HepG2 (cell line): ENCODE measurements at regions not wholly inside any gene's neighbourhood (a gene's known extent, or its start where the extent isn't known, plus 50 kb on each side); places are given as distances from the start of the nearest gene placed in this dataset.

ENCODE experiments used
- CBX1 ChIP-seq: IDR thresholded peaks from one replicate; pipeline ENCODE4 v1.6.1; 2016; ENCODE audit warnings: antibody characterized with exemption, low read depth
- FOSL1 ChIP-seq: sonication (generic); formaldehyde crosslinking; IDR thresholded peaks from 2 replicates; pipeline ENCODE4 v1.9.0; 2021; ENCODE audit warnings: missing genetic modification reagents, borderline replicate concordance
- IKZF1 ChIP-seq: fragments of 450-650 bp; IDR thresholded peaks from 2 replicates; pipeline ENCODE4 v1.7.1; 2016
- JARID2 ChIP-seq: sonication (generic); formaldehyde crosslinking; IDR thresholded peaks from 2 replicates; pipeline ENCODE4 v1.8.1; 2023; ENCODE audit warnings: missing genetic modification reagents, inconsistent platforms; ENCODE audit not compliant: insufficient replicate concordance
- MIER2 ChIP-seq: IDR thresholded peaks from 2 replicates; pipeline ENCODE4 v1.6.1; 2016; ENCODE audit warnings: missing biosample characterization, missing genetic modification reagents
- TEF ChIP-seq: sonication (generic); formaldehyde crosslinking; IDR thresholded peaks from 2 replicates; pipeline ENCODE4 v1.5.0; 2020; ENCODE audit warnings: missing genetic modification reagents
- ZHX2 ChIP-seq, 2 experiments: sonication (generic) in 1 of 2; formaldehyde crosslinking in 1 of 2; IDR thresholded peaks; 2 replicates each; pipeline versions ENCODE4 v1.6.1 to v1.9.0; 2014 to 2022; ENCODE audit warnings: antibody characterized with exemption in 1 of 2, borderline replicate concordance in 1 of 2, inconsistent platforms in 1 of 2, low read depth in 1 of 2, missing genetic modification reagents in 1 of 2
- ZNF614 ChIP-seq: IDR thresholded peaks from 2 replicates; pipeline ENCODE4 v1.6.1; 2018; ENCODE audit warnings: missing biosample characterization, missing genetic modification reagents, inconsistent platforms, borderline replicate concordance
- ZNF703 ChIP-seq: sonication (generic); formaldehyde crosslinking; IDR thresholded peaks from 2 replicates; pipeline ENCODE4 v1.5.1; 2020; ENCODE audit warnings: missing genetic modification reagents, mild to moderate bottlenecking, moderate library complexity, borderline replicate concordance
- TF ChIP-seq, protein P1 (sequence below): sonication (generic); formaldehyde crosslinking; IDR thresholded peaks from 2 replicates; pipeline ENCODE4 v1.4.0; 2020; ENCODE audit warnings: mild to moderate bottlenecking, missing genetic modification reagents, borderline replicate concordance

GRCh38 chr4:117640836-117641235 lies 393.4 kb upstream of the NDST3 start (continued):
- no peak for TF ChIP-seq ZHX2 (IDR thresholded peaks at IDR 0.05; ENCODE audit: low read depth)
- no peak for TF ChIP-seq ZHX2 (CRISPR knock-in tag; IDR thresholded peaks at IDR 0.05; ENCODE audit: borderline replicate concordance)
- TF ChIP-seq ZNF703 (CRISPR knock-in tag): no peak
- no peak for TF ChIP-seq JARID2 (CRISPR knock-in tag)
- no peak for TF ChIP-seq ZNF614 (CRISPR knock-in tag)
- no peak for TF ChIP-seq IKZF1
- TF ChIP-seq FOSL1 (CRISPR knock-in tag): no peak
- TF ChIP-seq MIER2: no peak
- no peak for TF ChIP-seq CBX1
- no peak for TF ChIP-seq TEF
- TF ChIP-seq, protein P1, sequence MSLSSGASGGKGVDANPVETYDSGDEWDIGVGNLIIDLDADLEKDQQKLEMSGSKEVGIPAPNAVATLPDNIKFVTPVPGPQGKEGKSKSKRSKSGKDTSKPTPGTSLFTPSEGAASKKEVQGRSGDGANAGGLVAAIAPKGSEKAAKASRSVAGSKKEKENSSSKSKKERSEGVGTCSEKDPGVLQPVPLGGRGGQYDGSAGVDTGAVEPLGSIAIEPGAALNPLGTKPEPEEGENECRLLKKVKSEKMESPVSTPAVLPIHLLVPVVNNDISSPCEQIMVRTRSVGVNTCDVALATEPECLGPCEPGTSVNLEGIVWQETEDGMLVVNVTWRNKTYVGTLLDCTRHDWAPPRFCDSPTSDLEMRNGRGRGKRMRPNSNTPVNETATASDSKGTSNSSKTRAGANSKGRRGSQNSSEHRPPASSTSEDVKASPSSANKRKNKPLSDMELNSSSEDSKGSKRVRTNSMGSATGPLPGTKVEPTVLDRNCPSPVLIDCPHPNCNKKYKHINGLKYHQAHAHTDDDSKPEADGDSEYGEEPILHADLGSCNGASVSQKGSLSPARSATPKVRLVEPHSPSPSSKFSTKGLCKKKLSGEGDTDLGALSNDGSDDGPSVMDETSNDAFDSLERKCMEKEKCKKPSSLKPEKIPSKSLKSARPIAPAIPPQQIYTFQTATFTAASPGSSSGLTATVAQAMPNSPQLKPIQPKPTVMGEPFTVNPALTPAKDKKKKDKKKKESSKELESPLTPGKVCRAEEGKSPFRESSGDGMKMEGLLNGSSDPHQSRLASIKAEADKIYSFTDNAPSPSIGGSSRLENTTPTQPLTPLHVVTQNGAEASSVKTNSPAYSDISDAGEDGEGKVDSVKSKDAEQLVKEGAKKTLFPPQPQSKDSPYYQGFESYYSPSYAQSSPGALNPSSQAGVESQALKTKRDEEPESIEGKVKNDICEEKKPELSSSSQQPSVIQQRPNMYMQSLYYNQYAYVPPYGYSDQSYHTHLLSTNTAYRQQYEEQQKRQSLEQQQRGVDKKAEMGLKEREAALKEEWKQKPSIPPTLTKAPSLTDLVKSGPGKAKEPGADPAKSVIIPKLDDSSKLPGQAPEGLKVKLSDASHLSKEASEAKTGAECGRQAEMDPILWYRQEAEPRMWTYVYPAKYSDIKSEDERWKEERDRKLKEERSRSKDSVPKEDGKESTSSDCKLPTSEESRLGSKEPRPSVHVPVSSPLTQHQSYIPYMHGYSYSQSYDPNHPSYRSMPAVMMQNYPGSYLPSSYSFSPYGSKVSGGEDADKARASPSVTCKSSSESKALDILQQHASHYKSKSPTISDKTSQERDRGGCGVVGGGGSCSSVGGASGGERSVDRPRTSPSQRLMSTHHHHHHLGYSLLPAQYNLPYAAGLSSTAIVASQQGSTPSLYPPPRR (CRISPR knock-in tag): no peak
- TF ChIP-seq, all 625 proteins: peak for 0
